Frontal cortex (tissue), 1 donor: ENCODE measurements at regions not wholly inside any gene's neighbourhood (a gene's known extent, or its start where the extent isn't known, plus 50 kb on each side); places are given as distances from the start of the nearest gene placed in this dataset. TPM values are rescaled to one million over a fixed set of nuclear protein-coding genes. Genes with fewer than 3 reads are reported as not detected.

Experiments
- small RNA-seq: library from RNA; depleted of rRNA; stranded (forward); fragments of <200 nt; gene quantifications from one replicate; pipeline ENCODE3, GENCODE V24; 2014

Small RNA genes lying in the stretch of these regions (small RNA-seq; reads per million reads assigned to genes)
- gene AC098590.2 (not detected), gene RN7SL193P (not detected)
